ENCODE measurements at regions not wholly inside any gene's neighbourhood (a gene's known extent, or its start where the extent isn't known, plus 50 kb on each side); places are given as distances from the start of the nearest gene placed in this dataset.

DNA sequence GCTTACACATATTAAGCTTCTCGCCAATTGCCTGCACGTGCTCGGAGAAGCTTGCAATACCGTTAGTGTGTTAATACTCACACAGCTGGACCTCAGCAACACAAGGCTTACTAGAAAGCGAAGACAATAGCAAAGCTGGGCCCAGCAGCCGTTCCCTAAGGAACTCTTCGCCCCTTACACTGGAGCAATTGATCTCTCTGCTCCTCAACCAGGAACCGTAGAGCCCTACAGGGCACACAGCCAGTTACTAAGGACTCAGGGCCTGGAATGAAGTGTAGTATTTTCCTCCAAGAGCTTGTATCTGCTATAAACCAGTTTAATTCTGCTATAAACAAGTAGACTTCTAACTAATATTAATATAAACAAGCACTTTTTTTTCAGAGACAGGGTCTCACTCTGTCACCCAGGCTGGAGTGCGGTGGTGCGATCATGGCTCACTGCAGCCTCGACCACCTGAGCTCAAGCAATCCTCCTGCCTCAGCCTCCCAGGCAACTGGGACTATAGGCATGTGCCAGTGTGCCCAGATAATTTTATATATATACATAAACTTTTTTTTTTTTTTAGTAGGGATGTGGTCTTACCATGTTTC lies 67.0 kb upstream of the SIMC1 start:
- no peaks in the 10 kb centered on the region for H3K9me3 ChIP-seq
- H3K4me3 ChIP-seq, result no peak overlapping the region
- no peak for ATAC-seq
- TF ChIP-seq, protein P1, sequence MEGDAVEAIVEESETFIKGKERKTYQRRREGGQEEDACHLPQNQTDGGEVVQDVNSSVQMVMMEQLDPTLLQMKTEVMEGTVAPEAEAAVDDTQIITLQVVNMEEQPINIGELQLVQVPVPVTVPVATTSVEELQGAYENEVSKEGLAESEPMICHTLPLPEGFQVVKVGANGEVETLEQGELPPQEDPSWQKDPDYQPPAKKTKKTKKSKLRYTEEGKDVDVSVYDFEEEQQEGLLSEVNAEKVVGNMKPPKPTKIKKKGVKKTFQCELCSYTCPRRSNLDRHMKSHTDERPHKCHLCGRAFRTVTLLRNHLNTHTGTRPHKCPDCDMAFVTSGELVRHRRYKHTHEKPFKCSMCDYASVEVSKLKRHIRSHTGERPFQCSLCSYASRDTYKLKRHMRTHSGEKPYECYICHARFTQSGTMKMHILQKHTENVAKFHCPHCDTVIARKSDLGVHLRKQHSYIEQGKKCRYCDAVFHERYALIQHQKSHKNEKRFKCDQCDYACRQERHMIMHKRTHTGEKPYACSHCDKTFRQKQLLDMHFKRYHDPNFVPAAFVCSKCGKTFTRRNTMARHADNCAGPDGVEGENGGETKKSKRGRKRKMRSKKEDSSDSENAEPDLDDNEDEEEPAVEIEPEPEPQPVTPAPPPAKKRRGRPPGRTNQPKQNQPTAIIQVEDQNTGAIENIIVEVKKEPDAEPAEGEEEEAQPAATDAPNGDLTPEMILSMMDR (IDR thresholded peaks at IDR 0.05), result no peak
- no peak for DNase-seq
- H3K27ac ChIP-seq, result no peak overlapping the region
- H3K4me1 ChIP-seq, result no peaks in the 10 kb centered on the region
- H3K27me3 ChIP-seq, result peaks cover 0 to 4% of the 10 kb centered on the region in 2 donors
- H3K36me3 ChIP-seq, result no peaks in the 10 kb centered on the region
- intact Hi-C loops (cut with DNase I), result no loop called here

DNA sequence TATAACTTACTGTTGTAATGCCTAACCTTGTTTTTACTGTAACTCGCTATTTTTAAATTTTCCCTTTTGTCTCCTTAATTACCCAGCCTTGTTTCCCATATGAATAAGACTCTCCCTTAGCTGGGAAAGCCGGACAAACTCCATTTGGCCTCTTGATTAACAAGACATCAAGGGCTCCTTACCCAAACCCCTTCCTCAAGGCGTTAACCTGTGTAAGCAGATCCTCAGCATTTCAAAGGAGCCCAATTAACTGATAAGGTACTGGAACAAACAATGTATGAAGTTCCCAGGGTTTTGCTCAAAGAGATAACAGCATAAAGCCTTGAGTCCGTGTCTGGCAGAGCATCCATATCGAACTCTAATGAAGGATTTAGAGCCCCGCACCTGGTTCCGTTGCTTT lies 66.0 kb upstream of the SIMC1 start:
- Histone ChIP-seq H3K27ac (no peak overlapping the region), H3K36me3 (no peaks in the 10 kb centered on the region), H3K4me1 (no peaks in the 10 kb centered on the region), H3K27me3 (peaks cover 0 to 13% of the 10 kb centered on the region in 2 donors), H3K9me3 (no peaks in the 10 kb centered on the region), H3K4me3 (no peak overlapping the region)
- TF ChIP-seq, protein P1 (IDR thresholded peaks at IDR 0.05), result no peak
- DNase-seq, result no peak
- intact Hi-C loops (cut with DNase I), result no loop called here
- no peak for ATAC-seq

DNA sequence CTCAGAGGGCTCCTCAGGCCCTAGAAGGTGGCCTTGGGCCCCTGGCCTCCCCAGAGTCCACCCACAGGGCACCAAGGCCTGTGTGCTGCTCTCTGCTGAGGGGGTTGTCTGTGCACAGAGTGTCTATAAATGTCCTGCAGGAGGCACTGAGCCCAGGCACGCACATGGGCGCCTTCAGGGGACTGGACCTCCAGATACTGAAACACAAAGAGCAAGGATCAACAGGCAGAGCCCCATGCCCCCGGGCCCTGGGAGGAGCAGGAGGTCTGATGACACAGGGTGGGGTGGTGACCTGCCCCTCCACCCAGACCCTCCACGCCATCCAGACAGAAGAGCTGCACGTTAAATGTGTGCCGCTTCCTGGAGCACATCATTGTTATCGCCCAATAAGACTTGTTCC lies 64.6 kb upstream of the SIMC1 start:
- Histone ChIP-seq H3K27me3 (peaks cover 0 to 17% of the 10 kb centered on the region in 2 donors), H3K4me3 (no peak overlapping the region), H3K36me3 (no peaks in the 10 kb centered on the region), H3K4me1 (no peaks in the 10 kb centered on the region), H3K27ac (no peak overlapping the region), H3K9me3 (peaks cover 0 to under 1% of the 10 kb centered on the region in 2 donors)
- DNase-seq, result no peak
- ATAC-seq, result no peak
- intact Hi-C loops (cut with DNase I), result no loop called here
- TF ChIP-seq, protein P1 (IDR thresholded peaks at IDR 0.05), result no peak

DNA sequence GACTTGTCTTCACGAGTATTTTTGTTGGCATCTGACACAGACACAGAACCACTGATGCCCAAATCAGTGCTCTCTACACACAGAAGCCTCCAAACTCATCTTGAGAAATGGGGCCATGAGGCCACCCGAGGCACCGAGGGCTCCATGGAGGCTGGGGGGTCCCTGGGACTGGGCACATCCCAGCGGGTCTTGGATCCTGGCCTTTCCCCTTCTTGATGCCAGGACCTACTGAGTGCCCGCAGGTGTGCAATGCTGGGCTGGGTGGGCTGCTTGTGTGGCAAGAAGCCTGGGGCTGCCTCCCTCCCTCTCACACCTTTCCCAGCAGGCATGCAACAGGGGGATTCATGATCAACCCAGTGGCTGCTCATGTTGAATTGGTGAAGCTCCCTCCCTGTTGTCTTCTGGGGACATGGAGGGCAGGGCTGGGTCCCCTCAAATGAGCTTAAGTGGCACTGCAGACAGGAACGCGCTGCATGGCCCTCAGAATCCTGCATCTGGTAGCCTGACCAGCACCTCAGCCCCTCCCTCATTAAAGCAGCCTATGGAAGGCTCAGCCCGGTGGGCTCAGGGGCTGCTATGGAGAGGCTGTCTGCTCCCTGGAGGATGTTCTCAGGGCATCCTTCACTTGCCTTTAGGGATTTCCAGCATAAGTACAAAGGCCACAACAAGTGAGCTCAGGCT lies 63.7 kb upstream of the SIMC1 start:
- Histone ChIP-seq H3K9me3 (peaks cover 0 to 2% of the 10 kb centered on the region in 2 donors), H3K4me1 (no peaks in the 10 kb centered on the region), H3K27me3 (peaks cover 0 to 17% of the 10 kb centered on the region in 2 donors), H3K27ac (no peak overlapping the region), H3K4me3 (no peak overlapping the region), H3K36me3 (no peaks in the 10 kb centered on the region)
- intact Hi-C loops (cut with DNase I), result no loop called here
- TF ChIP-seq, protein P1 (IDR thresholded peaks at IDR 0.05), result no peak
- DNase-seq, result no peak
- ATAC-seq, result no peak

DNA sequence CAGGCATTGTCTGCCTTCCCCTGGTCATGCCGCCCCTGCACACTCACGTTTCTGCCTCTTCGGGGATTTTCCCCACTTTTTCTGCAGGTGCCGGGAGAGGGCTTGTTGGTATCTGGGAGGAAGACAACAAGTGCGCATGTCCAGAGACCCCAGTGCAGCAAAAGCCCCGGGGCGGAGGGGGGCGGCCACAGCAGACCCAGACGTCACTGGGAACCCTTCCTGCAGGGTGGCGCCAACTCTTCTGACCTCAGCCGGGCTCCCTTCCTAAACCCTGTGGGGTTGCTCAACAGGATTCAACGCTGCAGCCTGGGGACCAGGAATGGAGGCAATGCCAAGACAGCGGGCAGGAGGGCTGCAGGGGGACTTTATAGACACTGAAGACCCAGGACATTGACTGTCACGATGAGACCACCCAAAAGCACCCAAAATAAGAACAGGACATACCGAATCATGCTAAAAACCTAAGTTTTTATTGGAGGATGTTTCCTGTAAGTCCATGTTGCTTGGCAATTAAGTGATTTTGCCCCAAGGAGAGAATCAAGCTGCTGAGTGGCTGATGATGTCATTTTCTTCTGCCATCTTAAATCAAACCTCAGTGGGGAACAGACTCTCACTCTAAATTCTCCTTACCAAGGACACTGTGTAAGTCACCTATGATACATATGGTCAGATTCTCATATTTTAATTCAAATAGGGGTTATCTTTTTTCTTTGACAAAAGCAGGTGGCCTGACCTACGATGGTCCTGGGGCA lies 62.9 kb upstream of the SIMC1 start:
- H3K4me1 ChIP-seq, result no peaks in the 10 kb centered on the region
- H3K36me3 ChIP-seq, result no peaks in the 10 kb centered on the region
- H3K4me3 ChIP-seq, result no peak overlapping the region
- ATAC-seq, result no peak
- H3K27me3 ChIP-seq, result peaks cover 0 to 17% of the 10 kb centered on the region in 2 donors
- TF ChIP-seq, protein P1 (IDR thresholded peaks at IDR 0.05), result no peak
- no peak overlapping the region for H3K27ac ChIP-seq
- peaks cover 0 to 2% of the 10 kb centered on the region in 2 donors for H3K9me3 ChIP-seq
- intact Hi-C loops (cut with DNase I), result no loop called here
- no peak for DNase-seq
